Bronchial epithelial cell (primary cell): ENCODE measurements at regions not wholly inside any gene's neighbourhood (a gene's known extent, or its start where the extent isn't known, plus 50 kb on each side); places are given as distances from the start of the nearest gene placed in this dataset.

Experiments used
- DNase-seq: peaks from one replicate; pipeline ENCODE4 v3.0.0-alpha.2; 2010; ENCODE audit warnings: low read depth
- FAIRE-seq: peaks from 2 replicates; lab custom pipeline; 2011; peaks lifted over from hg19 to GRCh38; lab: Jason Lieb, UNC
- H3K27me3 ChIP-seq: 2 replicates; pipeline ENCODE4 v1.5.1; 2011; ENCODE audit warnings: low read length; ENCODE audit not compliant: control insufficient read depth, insufficient read depth
- H3K36me3 ChIP-seq: 2 replicates; pipeline ENCODE4 v1.5.1; 2011; ENCODE audit warnings: low read length; ENCODE audit not compliant: control insufficient read depth, insufficient read depth
- H3K4me3 ChIP-seq: 2 replicates; pipeline ENCODE4 v1.5.1; 2011; ENCODE audit warnings: mild to moderate bottlenecking, low read depth, low read length, control low read depth
- CTCF ChIP-seq: IDR thresholded peaks from 2 replicates; pipeline ENCODE4 v1.5.1; 2011; ENCODE audit warnings: mild to moderate bottlenecking, moderate library complexity, low read length, control low read depth, inconsistent platforms; ENCODE audit not compliant: insufficient read depth, severe bottlenecking

- no peak for TF ChIP-seq CTCF
- Histone ChIP-seq H3K27me3 (no peaks in the 10 kb centered on the region), H3K4me3 (no peak overlapping the region), H3K36me3 (no peaks in the 10 kb centered on the region)
- no peak for DNase-seq
- FAIRE-seq, result no peak
These were observed 561.1 kb upstream of the NDST4 start for GRCh38 chr4:115674485-115674884.

GRCh38 chr4:115671581-115671980 lies 558.2 kb upstream of the NDST4 start:
- Histone ChIP-seq H3K36me3 (no peaks in the 10 kb centered on the region), H3K27me3 (no peaks in the 10 kb centered on the region), H3K4me3 (no peak overlapping the region)
- no peak for FAIRE-seq
- DNase-seq, result no peak
- TF ChIP-seq CTCF, result no peak

DNA sequence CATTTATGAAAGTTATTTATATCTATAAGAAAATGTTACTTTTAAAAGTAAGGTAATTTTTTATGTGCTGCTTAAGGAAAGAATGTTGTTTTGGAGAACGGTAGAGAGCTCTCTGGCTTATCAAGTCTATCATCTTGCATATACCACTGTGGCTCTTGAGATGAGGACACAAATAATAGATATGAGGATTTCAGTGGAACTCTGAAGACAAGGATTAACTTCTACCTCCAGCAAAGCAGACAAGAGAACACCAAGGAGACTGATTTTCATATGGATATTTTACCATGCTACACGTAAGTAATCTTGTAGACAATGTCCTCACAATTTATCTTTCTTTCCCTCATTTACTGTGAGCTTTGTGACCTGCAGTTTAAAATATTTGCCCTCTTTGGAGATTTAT lies 557.5 kb upstream of the NDST4 start:
- FAIRE-seq (no peak), DNase-seq (no peak)
- Histone ChIP-seq H3K4me3 (no peak overlapping the region), H3K27me3 (no peaks in the 10 kb centered on the region), H3K36me3 (no peaks in the 10 kb centered on the region)
- no peak for TF ChIP-seq CTCF

- no peak overlapping the region for H3K4me3 ChIP-seq
- no peak for FAIRE-seq
- DNase-seq, result no peak
These were observed 555.0 kb upstream of the NDST4 start for GRCh38 chr4:115668396-115668795.

DNA sequence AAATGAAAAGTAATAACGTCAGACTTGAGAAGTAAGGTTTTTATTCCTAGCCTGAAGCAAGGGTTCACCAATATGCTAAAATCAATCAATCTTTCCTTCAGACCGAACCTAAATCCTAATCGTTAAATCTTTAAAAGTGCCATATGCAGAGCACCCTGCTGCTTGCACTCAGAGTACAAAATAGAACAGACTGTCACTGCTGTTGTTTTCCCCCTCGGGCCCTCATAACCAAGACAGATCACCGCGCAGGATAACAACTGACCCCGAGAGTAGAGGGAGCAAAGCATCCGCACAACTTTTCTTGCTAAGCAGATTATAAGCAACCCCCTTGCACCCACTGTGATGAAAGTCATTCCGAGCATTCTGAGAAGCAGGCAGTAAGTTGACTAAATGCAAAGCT lies 550.9 kb upstream of the NDST4 start:
- H3K27me3 ChIP-seq, result no peaks in the 10 kb centered on the region
- H3K4me3 ChIP-seq, result no peak overlapping the region
- no peak for FAIRE-seq
- no peak for TF ChIP-seq CTCF
- no peak for DNase-seq
- H3K36me3 ChIP-seq, result no peaks in the 10 kb centered on the region

More at GRCh38 chr4:115668396-115668795, 555.0 kb upstream of the NDST4 start:
- no peaks in the 10 kb centered on the region for H3K36me3 ChIP-seq
- no peaks in the 10 kb centered on the region for H3K27me3 ChIP-seq
- TF ChIP-seq CTCF, result no peak

GRCh38 chr4:115660465-115660864 lies 547.0 kb upstream of the NDST4 start:
- TF ChIP-seq CTCF, result no peak
- no peak for FAIRE-seq
- H3K36me3 ChIP-seq, result no peaks in the 10 kb centered on the region

More at GRCh38 chr4:115660465-115660864, 547.0 kb upstream of the NDST4 start:
- DNase-seq, result no peak
- H3K4me3 ChIP-seq, result no peak overlapping the region
- no peaks in the 10 kb centered on the region for H3K27me3 ChIP-seq
